Ascending aorta (tissue), 2 donors: ENCODE measurements at regions not wholly inside any gene's neighbourhood (a gene's known extent, or its start where the extent isn't known, plus 50 kb on each side); places are given as distances from the start of the nearest gene placed in this dataset.

Experiments used
- DNase-seq, 2 donors: peaks; one replicate each; pipeline ENCODE4 v3.0.0-alpha.2; 2019; ENCODE audit warnings: low spot score in 2 of 2
- H3K27ac ChIP-seq, 2 donors: fragments of 200-600 bp; sonication (generic); one replicate each; pipeline ENCODE4 v1.5.1; 2016 to 2017; ENCODE audit warnings: mild to moderate bottlenecking in 1 of 2
- H3K27me3 ChIP-seq: fragments of 200-600 bp; sonication (generic); one replicate; pipeline ENCODE4 v1.5.1; 2017
- H3K36me3 ChIP-seq, 2 donors: fragments of 200-600 bp; sonication (generic); one replicate each; pipeline ENCODE4 v1.5.1; 2016
- H3K4me1 ChIP-seq, 2 donors: fragments of 200-600 bp; sonication (generic); one replicate each; pipeline ENCODE4 v1.5.1; 2016 to 2017; ENCODE audit warnings: mild to moderate bottlenecking in 1 of 2
- H3K4me3 ChIP-seq, 2 donors: fragments of 200-600 bp; sonication (generic); one replicate each; pipeline ENCODE4 v1.5.1; 2016 to 2017; ENCODE audit warnings: mild to moderate bottlenecking in 1 of 2
- H3K9me3 ChIP-seq, 2 donors: fragments of 200-600 bp; sonication (generic); one replicate each; pipeline ENCODE4 v1.5.1; 2016
- intact Hi-C: fragments of 100-400 bp; cut with DNase I; formaldehyde crosslinking; loops from one replicate; pipeline ENCODE4 v1.15.1; 2023
- TF ChIP-seq, protein P1 (sequence below), 3 experiments: fragments of 200-600 bp in 2 of 3; fragments of 450-650 bp in 1 of 3; sonication (generic) in 2 of 3; IDR thresholded peaks; one replicate each; pipeline ENCODE4 v1.5.1; 2016 to 2019; ENCODE audit warnings: antibody characterized with exemption in 3 of 3, mild to moderate bottlenecking in 1 of 3, moderate library complexity in 1 of 3

DNA sequence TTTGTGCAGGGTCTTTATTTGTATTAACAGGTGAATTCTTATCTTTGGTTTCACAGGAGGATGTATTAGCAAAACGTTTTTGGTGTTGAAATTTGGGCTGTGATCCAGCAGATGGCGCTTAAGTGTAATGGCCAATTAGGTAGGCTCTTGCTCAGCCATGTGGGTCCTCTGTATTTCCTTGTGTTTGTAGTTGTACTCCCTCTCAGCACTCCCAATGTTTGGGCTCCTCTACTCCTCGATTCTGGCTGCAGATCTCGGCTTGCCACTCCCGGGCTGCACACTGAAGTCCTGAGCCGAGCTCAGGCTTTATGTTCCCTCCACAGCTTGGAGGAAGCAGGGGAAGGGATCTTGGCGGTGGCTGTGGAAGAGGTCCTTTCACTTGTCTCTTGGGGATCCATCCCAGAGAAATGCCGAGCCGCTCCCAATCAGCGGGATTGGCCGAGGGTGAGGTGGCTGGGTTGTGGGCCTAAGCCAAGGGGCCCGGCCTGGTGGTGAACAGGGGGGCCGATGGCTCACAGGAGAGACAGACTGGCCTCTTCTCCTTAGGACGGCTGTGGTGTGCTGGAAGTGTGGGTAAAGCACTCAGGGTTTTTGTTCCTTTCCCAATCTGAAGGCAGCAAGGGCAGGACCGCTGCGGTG lies 133.7 kb downstream of the AEBP2 start:
- no peak overlapping the region for H3K27ac ChIP-seq
- no peak overlapping the region for H3K4me3 ChIP-seq
- no peaks in the 10 kb centered on the region for H3K4me1 ChIP-seq
- TF ChIP-seq, protein P1, sequence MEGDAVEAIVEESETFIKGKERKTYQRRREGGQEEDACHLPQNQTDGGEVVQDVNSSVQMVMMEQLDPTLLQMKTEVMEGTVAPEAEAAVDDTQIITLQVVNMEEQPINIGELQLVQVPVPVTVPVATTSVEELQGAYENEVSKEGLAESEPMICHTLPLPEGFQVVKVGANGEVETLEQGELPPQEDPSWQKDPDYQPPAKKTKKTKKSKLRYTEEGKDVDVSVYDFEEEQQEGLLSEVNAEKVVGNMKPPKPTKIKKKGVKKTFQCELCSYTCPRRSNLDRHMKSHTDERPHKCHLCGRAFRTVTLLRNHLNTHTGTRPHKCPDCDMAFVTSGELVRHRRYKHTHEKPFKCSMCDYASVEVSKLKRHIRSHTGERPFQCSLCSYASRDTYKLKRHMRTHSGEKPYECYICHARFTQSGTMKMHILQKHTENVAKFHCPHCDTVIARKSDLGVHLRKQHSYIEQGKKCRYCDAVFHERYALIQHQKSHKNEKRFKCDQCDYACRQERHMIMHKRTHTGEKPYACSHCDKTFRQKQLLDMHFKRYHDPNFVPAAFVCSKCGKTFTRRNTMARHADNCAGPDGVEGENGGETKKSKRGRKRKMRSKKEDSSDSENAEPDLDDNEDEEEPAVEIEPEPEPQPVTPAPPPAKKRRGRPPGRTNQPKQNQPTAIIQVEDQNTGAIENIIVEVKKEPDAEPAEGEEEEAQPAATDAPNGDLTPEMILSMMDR (IDR thresholded peaks at IDR 0.05): peak in 1 of 3 experiments; percentile 17
- H3K9me3 ChIP-seq: no peaks in the 10 kb centered on the region
- no peaks in the 10 kb centered on the region for H3K36me3 ChIP-seq
- intact Hi-C loops: no loop called here
- no peak for DNase-seq
- H3K27me3 ChIP-seq: no peaks in the 10 kb centered on the region

DNA sequence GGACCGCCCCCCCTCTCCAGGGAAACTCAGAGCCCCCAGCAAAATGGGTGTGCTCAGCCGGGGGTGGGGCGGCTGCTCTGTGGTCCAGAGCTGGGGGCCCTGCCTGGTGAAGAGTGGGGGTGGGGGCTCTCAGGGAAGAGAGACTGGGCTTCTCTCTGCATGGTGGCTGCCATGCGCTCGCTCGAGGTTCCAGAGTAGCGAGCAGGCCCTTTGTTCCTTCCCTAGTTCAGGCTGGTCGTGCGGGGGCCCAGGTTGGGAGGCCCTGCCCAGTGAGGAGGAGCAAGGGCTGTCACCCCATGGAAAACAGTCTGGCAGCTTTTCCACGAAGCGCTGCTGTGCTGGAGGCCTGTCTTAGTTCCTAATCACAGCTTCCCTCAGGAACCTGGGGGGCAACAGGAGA lies 134.6 kb downstream of the AEBP2 start:
- no peak for DNase-seq
- Histone ChIP-seq H3K4me3 (no peak overlapping the region), H3K27ac (no peak overlapping the region), H3K4me1 (no peaks in the 10 kb centered on the region), H3K27me3 (no peaks in the 10 kb centered on the region), H3K9me3 (no peaks in the 10 kb centered on the region), H3K36me3 (no peaks in the 10 kb centered on the region)
- intact Hi-C loops: no loop called here
- TF ChIP-seq, protein P1 (IDR thresholded peaks at IDR 0.05): no peak

DNA sequence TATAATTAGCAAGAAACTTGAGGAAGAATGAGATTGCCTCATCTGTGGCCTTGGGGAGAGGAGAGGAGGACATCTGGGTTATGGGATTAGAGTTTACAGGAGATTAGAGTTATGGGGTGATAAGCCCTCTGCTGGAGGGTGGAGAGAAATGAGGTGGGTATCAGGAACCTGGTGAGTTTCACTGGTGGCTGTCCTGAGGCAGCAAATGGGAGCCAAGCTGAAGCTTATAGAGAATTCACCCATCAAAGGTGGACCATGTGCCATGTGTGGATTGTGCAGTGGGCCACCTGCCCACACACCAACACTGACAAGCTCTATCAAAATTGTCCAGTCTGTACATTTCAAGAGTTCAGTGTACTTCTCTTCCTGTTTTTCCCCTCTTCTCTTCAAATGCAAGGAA lies 135.3 kb downstream of the AEBP2 start:
- H3K27ac ChIP-seq: peak overlapping the region in 1 of 2 donors; percentile 12
- H3K36me3 ChIP-seq: no peaks in the 10 kb centered on the region
- TF ChIP-seq, protein P1 (IDR thresholded peaks at IDR 0.05): no peak
- intact Hi-C loops: no loop called here
- no peaks in the 10 kb centered on the region for H3K27me3 ChIP-seq
- H3K9me3 ChIP-seq: no peaks in the 10 kb centered on the region
- H3K4me1 ChIP-seq: no peaks in the 10 kb centered on the region
- no peak for DNase-seq
- no peak overlapping the region for H3K4me3 ChIP-seq

DNA sequence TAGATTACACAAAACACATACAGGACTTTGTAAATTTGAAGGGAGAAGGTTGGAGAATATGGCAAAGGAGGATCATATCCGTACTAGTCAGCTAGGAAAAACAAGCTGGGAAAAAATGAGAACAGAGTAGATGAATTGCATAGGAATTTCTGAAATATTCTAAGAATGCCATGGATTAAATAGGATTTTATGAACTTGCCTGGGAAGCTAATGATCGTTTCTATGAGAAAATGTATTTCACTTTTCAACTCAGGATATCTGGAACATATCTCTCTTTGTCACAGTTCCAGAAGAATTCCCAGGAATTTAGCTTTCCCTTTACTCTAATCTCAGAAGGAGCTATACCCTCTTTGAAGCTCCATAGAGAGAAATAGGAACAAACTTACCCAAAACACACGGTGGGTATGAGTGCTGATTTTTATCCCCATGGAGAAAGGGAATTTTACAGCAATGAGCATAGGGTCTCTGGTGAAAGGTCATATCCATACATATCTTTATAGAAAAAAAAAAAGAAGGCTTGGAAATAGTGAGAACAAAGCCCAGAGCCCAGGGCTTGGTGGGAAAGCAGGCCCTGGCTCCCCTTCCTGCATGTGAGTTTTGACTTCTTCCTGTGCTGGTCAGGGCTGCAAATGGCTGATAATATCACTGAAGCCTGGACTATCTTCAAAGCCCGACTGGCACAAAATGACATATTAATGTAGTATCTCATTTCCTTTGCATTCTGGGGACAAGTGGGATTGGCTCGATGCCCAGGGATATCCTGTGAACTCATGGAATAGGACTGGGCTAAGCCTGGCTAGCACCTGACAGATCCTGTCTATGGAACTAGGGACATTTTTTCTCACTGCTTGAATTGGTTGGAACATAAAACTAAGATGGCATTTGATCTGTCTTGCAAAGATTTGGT lies 136.3 kb downstream of the AEBP2 start:
- DNase-seq: no peak
- TF ChIP-seq, protein P1 (IDR thresholded peaks at IDR 0.05): no peak
- H3K4me1 ChIP-seq: no peaks in the 10 kb centered on the region
- intact Hi-C loops: no loop called here
- no peaks in the 10 kb centered on the region for H3K36me3 ChIP-seq
- no peaks in the 10 kb centered on the region for H3K27me3 ChIP-seq
- H3K9me3 ChIP-seq: no peaks in the 10 kb centered on the region
- H3K4me3 ChIP-seq: no peak overlapping the region
- H3K27ac ChIP-seq: peak overlapping the region; percentile 12 to 30

DNA sequence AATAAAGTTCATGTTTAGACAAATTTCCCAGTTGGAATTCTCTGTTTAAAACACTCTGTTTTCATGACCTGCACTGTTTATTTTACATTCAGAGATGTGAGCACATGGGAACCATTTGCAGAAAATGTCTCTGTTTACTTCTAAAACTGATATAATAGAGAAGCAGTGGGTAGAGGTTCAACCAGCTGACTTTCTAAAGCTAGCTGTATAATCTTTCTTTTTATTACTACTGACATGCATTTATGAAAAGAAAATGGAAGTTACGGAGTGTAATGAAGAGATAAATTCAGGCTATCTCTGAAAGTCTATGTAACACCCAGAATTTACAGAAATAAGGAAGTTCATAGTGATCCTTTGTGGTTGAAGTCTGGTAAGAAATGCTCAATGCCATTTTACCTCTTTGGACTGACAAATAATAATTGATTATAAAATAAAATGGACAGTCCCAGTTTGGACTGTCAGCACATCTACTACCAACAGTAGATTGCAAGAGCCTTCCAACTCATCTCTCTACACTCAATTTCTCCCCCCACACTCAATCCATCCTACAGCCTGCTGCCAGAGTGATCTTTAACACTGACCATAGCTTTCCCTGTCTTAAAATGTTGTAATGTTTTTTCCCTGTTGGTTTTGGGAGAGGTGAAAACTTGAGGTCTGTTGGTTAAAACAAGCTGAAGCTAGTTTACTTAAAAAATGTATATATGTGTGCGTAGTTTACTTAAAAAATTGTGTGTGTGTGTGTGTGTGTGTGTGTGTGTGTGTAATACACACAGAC lies 137.4 kb downstream of the AEBP2 start:
- no peak for DNase-seq
- TF ChIP-seq, protein P1 (IDR thresholded peaks at IDR 0.05): no peak
- H3K4me3 ChIP-seq: no peak overlapping the region
- H3K4me1 ChIP-seq: no peaks in the 10 kb centered on the region
- H3K27ac ChIP-seq: no peak overlapping the region
- no peaks in the 10 kb centered on the region for H3K9me3 ChIP-seq
- H3K27me3 ChIP-seq: no peaks in the 10 kb centered on the region
- H3K36me3 ChIP-seq: no peaks in the 10 kb centered on the region
- intact Hi-C loops: no loop called here
